ENCODE measurements at regions not wholly inside any gene's neighbourhood (a gene's known extent, or its start where the extent isn't known, plus 50 kb on each side); places are given as distances from the start of the nearest gene placed in this dataset.
"Not testable (repeated sequence)": the region's sequence is repeated elsewhere in the genome, so short reads cannot be mapped to it uniquely, and the experiment has no call there.

GRCh38 chr3:105284876-105285275 is 81.8 kb upstream of the ALCAM start:
- no peak for DNase-seq (ENCODE audit: extremely low read depth in 1 of 2, low read depth in 1 of 2)

DNA sequence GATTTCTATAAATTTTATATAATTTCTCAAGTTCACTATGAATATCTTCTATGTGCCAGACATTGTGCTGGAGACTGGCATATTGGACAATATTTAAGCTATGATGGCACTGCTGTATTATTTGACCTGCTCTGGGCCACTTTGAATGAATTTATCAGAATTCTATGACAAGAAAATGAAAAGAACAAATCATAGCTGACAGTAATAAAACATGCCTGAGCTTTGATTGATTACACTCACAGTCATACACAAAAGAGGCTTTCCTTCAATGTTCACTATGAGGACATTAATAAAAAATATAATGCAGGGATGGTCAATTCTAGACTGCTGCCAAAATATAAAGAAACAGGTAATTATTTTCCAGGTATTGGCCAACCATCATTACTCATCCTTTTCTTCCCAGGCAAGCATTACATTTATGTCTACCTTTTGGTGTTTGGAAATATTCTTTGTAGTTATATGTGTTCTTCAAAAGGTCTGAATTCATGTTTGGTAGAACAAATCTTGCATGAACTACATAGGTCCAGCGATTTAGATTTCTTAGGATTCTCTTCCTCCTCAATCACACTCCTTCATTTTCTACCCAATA is 81.0 kb upstream of the ALCAM start:
- no peak for DNase-seq (ENCODE audit: extremely low read depth in 1 of 2, low read depth in 1 of 2)

GRCh38 chr3:105293441-105293840 is 73.3 kb upstream of the ALCAM start:
- DNase-seq (ENCODE audit: extremely low read depth in 1 of 2, low read depth in 1 of 2): no peak

- not testable (repeated sequence) for DNase-seq (ENCODE audit: extremely low read depth in 1 of 2, low read depth in 1 of 2)
Observed at GRCh38 chr3:105296182-105296822, 70.4 kb upstream of the ALCAM start.

DNA sequence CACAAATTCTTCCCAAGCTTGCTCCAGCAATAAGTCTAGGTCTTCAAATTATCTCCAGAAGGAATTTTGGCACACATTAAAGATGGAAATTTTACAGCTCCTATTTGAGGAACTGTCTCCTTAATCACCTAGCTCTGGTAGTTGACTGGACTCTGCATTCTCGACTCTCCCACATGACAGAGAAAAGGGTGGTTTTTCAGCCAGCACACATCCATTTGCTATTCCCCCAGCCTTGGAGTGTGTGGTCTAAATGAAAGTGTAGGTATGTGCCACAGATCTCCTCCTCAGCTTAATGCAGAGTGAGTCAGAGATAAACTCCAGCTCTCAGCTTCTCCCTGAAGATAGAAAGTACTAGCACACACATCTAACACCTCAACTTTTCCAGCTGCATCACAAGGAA is 62.2 kb upstream of the ALCAM start:
- DNase-seq (ENCODE audit: extremely low read depth in 1 of 2, low read depth in 1 of 2): no peak

DNA sequence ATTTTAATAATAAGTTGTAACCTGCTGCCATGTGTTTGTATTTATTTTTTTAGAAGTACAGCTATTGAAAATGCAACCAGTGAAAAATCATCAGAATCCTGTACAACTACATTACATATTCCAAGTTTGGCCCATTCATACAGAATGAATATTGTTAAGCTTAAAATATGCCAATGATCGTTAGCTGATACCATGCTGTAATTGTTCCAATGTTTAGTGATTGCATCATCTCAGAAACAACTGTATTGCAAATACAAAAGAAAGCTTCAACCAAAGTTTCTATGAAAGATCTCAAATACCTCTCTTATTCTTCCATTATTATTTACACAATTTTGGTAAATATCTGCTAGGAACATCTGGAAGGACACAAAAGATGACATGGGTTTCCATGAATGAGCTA is 51.6 kb upstream of the ALCAM start:
- DNase-seq (ENCODE audit: extremely low read depth in 1 of 2, low read depth in 1 of 2): no peak

DNA sequence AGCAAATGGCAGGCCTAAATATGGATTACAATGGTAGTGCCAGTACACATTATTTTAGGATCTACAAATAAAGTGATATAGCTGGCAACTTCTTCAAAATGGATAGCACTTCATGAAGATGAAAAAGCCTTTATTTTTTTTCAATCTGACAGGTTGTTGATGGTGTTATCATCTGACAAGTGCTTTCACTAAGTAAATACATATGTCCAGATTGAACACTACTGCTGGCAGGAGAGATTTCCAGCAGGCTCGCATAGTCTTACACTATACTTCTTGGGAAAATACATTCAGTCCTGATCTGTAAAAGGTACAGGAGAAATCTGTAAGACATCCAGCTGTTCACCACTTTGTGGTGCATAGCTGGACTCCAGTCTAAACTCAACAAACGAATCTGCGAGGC is 50.9 kb upstream of the ALCAM start:
- DNase-seq (ENCODE audit: extremely low read depth in 1 of 2, low read depth in 1 of 2): no peak

DNA sequence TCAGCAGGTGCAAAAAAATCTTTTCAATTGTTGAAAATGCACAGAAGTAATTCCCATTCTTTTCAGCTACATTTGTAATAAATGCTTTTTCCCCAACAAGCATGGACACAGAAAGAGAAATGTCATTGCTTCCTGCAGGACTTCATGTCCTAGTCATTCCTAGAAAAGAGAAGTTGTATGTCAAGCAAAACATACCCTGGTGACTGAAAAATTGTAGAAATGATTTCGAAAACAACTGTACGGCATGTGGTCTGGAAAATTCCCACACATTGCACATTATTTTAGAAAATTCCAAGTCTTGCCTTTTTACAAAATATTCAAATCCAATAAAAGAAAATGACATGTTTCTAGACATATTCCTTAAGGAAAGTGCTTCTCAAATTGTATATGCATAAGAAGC is 50.4 kb upstream of the ALCAM start:
- DNase-seq (ENCODE audit: extremely low read depth in 1 of 2, low read depth in 1 of 2): no peak
